AG08395 (cell line): ENCODE measurements at regions not wholly inside any gene's neighbourhood (a gene's known extent, or its start where the extent isn't known, plus 50 kb on each side); places are given as distances from the start of the nearest gene placed in this dataset.
"Not testable (repeated sequence)": the region's sequence is repeated elsewhere in the genome, so short reads cannot be mapped to it uniquely, and the experiment has no call there.

Experiments
- DNase-seq: peaks from one replicate; pipeline ENCODE4 v3.0.0; 2012; ENCODE audit warnings: mixed read lengths, low spot score

- DNase-seq = no peak
Observed at GRCh38 chr6:93654548-93654947, 235.2 kb upstream of the EPHA7 start.

GRCh38 chr6:93644611-93645010 is 225.3 kb upstream of the EPHA7 start:
- DNase-seq = no peak

GRCh38 chr6:93639126-93639525 is 219.8 kb upstream of the EPHA7 start:
- DNase-seq = no peak

- DNase-seq = not testable (repeated sequence)
Observed at GRCh38 chr6:93636987-93637664, 217.8 kb upstream of the EPHA7 start.

GRCh38 chr6:93624408-93624807 is 205.0 kb upstream of the EPHA7 start:
- DNase-seq = no peak

GRCh38 chr6:93621442-93621841 is 202.1 kb upstream of the EPHA7 start:
- no peak for DNase-seq

- no peak for DNase-seq
Observed at GRCh38 chr6:93604951-93605350, 185.6 kb upstream of the EPHA7 start.

GRCh38 chr6:93592417-93592816 is 173.1 kb upstream of the EPHA7 start:
- DNase-seq = no peak

GRCh38 chr6:93586306-93586705 is 166.9 kb upstream of the EPHA7 start:
- DNase-seq = no peak

- DNase-seq = no peak
Observed at GRCh38 chr6:93584300-93584699, 164.9 kb upstream of the EPHA7 start.

GRCh38 chr6:93581371-93581770 is 162.0 kb upstream of the EPHA7 start:
- DNase-seq = no peak

- no peak for DNase-seq
Observed at GRCh38 chr6:93580446-93580845, 161.1 kb upstream of the EPHA7 start.

- DNase-seq = no peak
Observed at GRCh38 chr6:93575495-93576267, 156.3 kb upstream of the EPHA7 start.

GRCh38 chr6:93574299-93574698 is 154.9 kb upstream of the EPHA7 start:
- no peak for DNase-seq

GRCh38 chr6:93571346-93571745 is 152.0 kb upstream of the EPHA7 start:
- no peak for DNase-seq

GRCh38 chr6:93568169-93568568 is 148.8 kb upstream of the EPHA7 start:
- DNase-seq = no peak

- DNase-seq = no peak
Observed at GRCh38 chr6:93567164-93567563, 147.8 kb upstream of the EPHA7 start.

GRCh38 chr6:93566285-93566684 is 146.9 kb upstream of the EPHA7 start:
- DNase-seq = no peak

- no peak for DNase-seq
Observed at GRCh38 chr6:93562582-93562981, 143.2 kb upstream of the EPHA7 start.

- no peak for DNase-seq
Observed at GRCh38 chr6:93555292-93555691, 135.9 kb upstream of the EPHA7 start.

GRCh38 chr6:93554018-93554417 is 134.7 kb upstream of the EPHA7 start:
- DNase-seq = no peak

GRCh38 chr6:93550551-93551276 is 131.4 kb upstream of the EPHA7 start:
- DNase-seq = no peak

- DNase-seq = no peak
Observed at GRCh38 chr6:93549868-93550267, 130.5 kb upstream of the EPHA7 start.
